ENCODE measurements at regions not wholly inside any gene's neighbourhood (a gene's known extent, or its start where the extent isn't known, plus 50 kb on each side); places are given as distances from the start of the nearest gene placed in this dataset.
"Not testable (repeated sequence)": the region's sequence is repeated elsewhere in the genome, so short reads cannot be mapped to it uniquely, and the experiment has no call there.

GRCh38 chr18:41873730-41874129 lies 81.3 kb upstream of the PIK3C3 start:
- no peak overlapping the region for H3K27ac ChIP-seq
- no peak for TF ChIP-seq CTCF (conservative IDR thresholded peaks at IDR 0.05)

- H3K27ac ChIP-seq: no peak overlapping the region
- TF ChIP-seq CTCF (conservative IDR thresholded peaks at IDR 0.05): no peak
These were observed 82.8 kb upstream of the PIK3C3 start for GRCh38 chr18:41872206-41872605.

GRCh38 chr18:41871229-41872000 lies 83.6 kb upstream of the PIK3C3 start:
- TF ChIP-seq CTCF (conservative IDR thresholded peaks at IDR 0.05): no peak

GRCh38 chr18:41870817-41871216 lies 84.2 kb upstream of the PIK3C3 start:
- H3K27ac ChIP-seq: no peak overlapping the region
- TF ChIP-seq CTCF (conservative IDR thresholded peaks at IDR 0.05): no peak

More at GRCh38 chr18:41871229-41872000, 83.6 kb upstream of the PIK3C3 start:
- H3K27ac ChIP-seq: no peak overlapping the region

- no peak overlapping the region for H3K27ac ChIP-seq
- no peak for TF ChIP-seq CTCF (conservative IDR thresholded peaks at IDR 0.05)
These were observed 84.8 kb upstream of the PIK3C3 start for GRCh38 chr18:41870191-41870590.

- not testable (repeated sequence) for H3K27ac ChIP-seq
These were observed 89.2 kb upstream of the PIK3C3 start for GRCh38 chr18:41865796-41866195.

- H3K27ac ChIP-seq: no peak overlapping the region
- no peak for TF ChIP-seq CTCF (conservative IDR thresholded peaks at IDR 0.05)
These were observed 90.8 kb upstream of the PIK3C3 start for GRCh38 chr18:41864216-41864615.

GRCh38 chr18:41862921-41863320 lies 92.1 kb upstream of the PIK3C3 start:
- no peak for TF ChIP-seq CTCF (conservative IDR thresholded peaks at IDR 0.05)
- H3K27ac ChIP-seq: no peak overlapping the region

Data from VCaP (cell line).